ENCODE measurements at regions not wholly inside any gene's neighbourhood (a gene's known extent, or its start where the extent isn't known, plus 50 kb on each side); places are given as distances from the start of the nearest gene placed in this dataset.

GRCh38 chr10:32163071-32163761, 107.0 kb upstream of the KIF5B start:
- TF ChIP-seq CTCF (IDR thresholded peaks at IDR 0.05; ENCODE audit: unreplicated experiment), result no peak
- BruUV-seq (replicated peaks), result no TSS peak
- H3K4me3 Mint-ChIP-seq (ENCODE audit: unreplicated experiment), result no peak overlapping the region
- no peak overlapping the region for H3K27ac Mint-ChIP-seq (ENCODE audit: low read depth, unreplicated experiment)
- POLR2A ChIA-PET, result no interaction called here
- no peaks in the 10 kb centered on the region for H3K4me1 Mint-ChIP-seq (ENCODE audit: insufficient read depth, unreplicated experiment)
- H3K36me3 Mint-ChIP-seq (ENCODE audit: insufficient read depth, unreplicated experiment), result no peaks in the 10 kb centered on the region
- H3K9me3 Mint-ChIP-seq (ENCODE audit: unreplicated experiment), result no peaks in the 10 kb centered on the region
- DNase-seq (ENCODE audit: unreplicated experiment), result no peak
- intact Hi-C loops (cut with micrococcal nuclease), result no loop called here
- H3K27me3 Mint-ChIP-seq (ENCODE audit: insufficient read depth, unreplicated experiment), result no peaks in the 10 kb centered on the region
- CTCF ChIA-PET, result no interaction called here

GRCh38 chr10:32161586-32161985, 105.4 kb upstream of the KIF5B start:
- no peaks in the 10 kb centered on the region for H3K27me3 Mint-ChIP-seq (ENCODE audit: insufficient read depth, unreplicated experiment)
- intact Hi-C loops (cut with micrococcal nuclease), result no loop called here
- H3K36me3 Mint-ChIP-seq (ENCODE audit: insufficient read depth, unreplicated experiment), result no peaks in the 10 kb centered on the region
- ChIA-PET POLR2A (no interaction called here), CTCF (no interaction called here)
- BruUV-seq (replicated peaks), result no TSS peak
- no peak for DNase-seq (ENCODE audit: unreplicated experiment)
- no peak for TF ChIP-seq CTCF (IDR thresholded peaks at IDR 0.05; ENCODE audit: unreplicated experiment)
- H3K4me3 Mint-ChIP-seq (ENCODE audit: unreplicated experiment), result no peak overlapping the region
- H3K27ac Mint-ChIP-seq (ENCODE audit: low read depth, unreplicated experiment), result no peak overlapping the region
- H3K4me1 Mint-ChIP-seq (ENCODE audit: insufficient read depth, unreplicated experiment), result no peaks in the 10 kb centered on the region
- no peaks in the 10 kb centered on the region for H3K9me3 Mint-ChIP-seq (ENCODE audit: unreplicated experiment)

GRCh38 chr10:32160864-32161263, 104.6 kb upstream of the KIF5B start:
- DNase-seq (ENCODE audit: unreplicated experiment), result no peak
- Mint-ChIP-seq H3K9me3 (ENCODE audit: unreplicated experiment) (no peaks in the 10 kb centered on the region), H3K36me3 (ENCODE audit: insufficient read depth, unreplicated experiment) (no peaks in the 10 kb centered on the region), H3K4me3 (ENCODE audit: unreplicated experiment) (no peak overlapping the region), H3K4me1 (ENCODE audit: insufficient read depth, unreplicated experiment) (no peaks in the 10 kb centered on the region), H3K27ac (ENCODE audit: low read depth, unreplicated experiment) (no peak overlapping the region), H3K27me3 (ENCODE audit: insufficient read depth, unreplicated experiment) (no peaks in the 10 kb centered on the region)
- CTCF ChIA-PET, result no interaction called here
- no TSS peak for BruUV-seq (replicated peaks)
- intact Hi-C loops (cut with micrococcal nuclease), result no loop called here
- no peak for TF ChIP-seq CTCF (IDR thresholded peaks at IDR 0.05; ENCODE audit: unreplicated experiment)
- POLR2A ChIA-PET, result no interaction called here

- BruUV-seq (replicated peaks), result no TSS peak
- H3K9me3 Mint-ChIP-seq (ENCODE audit: unreplicated experiment), result no peaks in the 10 kb centered on the region
- no peak for TF ChIP-seq CTCF (IDR thresholded peaks at IDR 0.05; ENCODE audit: unreplicated experiment)
- POLR2A ChIA-PET, result no interaction called here
- DNase-seq (ENCODE audit: unreplicated experiment), result no peak
- no peak overlapping the region for H3K27ac Mint-ChIP-seq (ENCODE audit: low read depth, unreplicated experiment)
- CTCF ChIA-PET, result no interaction called here
- no peaks in the 10 kb centered on the region for H3K36me3 Mint-ChIP-seq (ENCODE audit: insufficient read depth, unreplicated experiment)
- intact Hi-C loops (cut with micrococcal nuclease), result no loop called here
- no peaks in the 10 kb centered on the region for H3K27me3 Mint-ChIP-seq (ENCODE audit: insufficient read depth, unreplicated experiment)
- no peak overlapping the region for H3K4me3 Mint-ChIP-seq (ENCODE audit: unreplicated experiment)
- peaks cover 9% of the 10 kb centered on the region for H3K4me1 Mint-ChIP-seq (ENCODE audit: insufficient read depth, unreplicated experiment)
Measured at GRCh38 chr10:32159264-32159663, 103.0 kb upstream of the KIF5B start.

All from MCF 10A (cell line).